GM18909 (cell line): ENCODE measurements at regions not wholly inside any gene's neighbourhood (a gene's known extent, or its start where the extent isn't known, plus 50 kb on each side); places are given as distances from the start of the nearest gene placed in this dataset.
"Not testable (repeated sequence)": the region's sequence is repeated elsewhere in the genome, so short reads cannot be mapped to it uniquely, and the experiment has no call there.

Source experiments
- ATAC-seq: cut with Tn5 transposase; IDR thresholded peaks from one replicate; pipeline ENCODE4 v1.9.1; 2021; ENCODE audit warnings: mild to moderate bottlenecking; ENCODE audit not compliant: unreplicated experiment, poor library complexity

- no peak for ATAC-seq
These were observed 183.3 kb upstream of the PIK3R1 start for GRCh38 chr5:68032216-68032762.

- no peak for ATAC-seq
These were observed 187.3 kb upstream of the PIK3R1 start for GRCh38 chr5:68028131-68028727.

GRCh38 chr5:68027519-68027918 is 188.0 kb upstream of the PIK3R1 start:
- ATAC-seq: no peak

- no peak for ATAC-seq
These were observed 189.3 kb upstream of the PIK3R1 start for GRCh38 chr5:68026092-68026885.

- no peak for ATAC-seq
These were observed 191.1 kb upstream of the PIK3R1 start for GRCh38 chr5:68024426-68024825.

GRCh38 chr5:68021916-68022315 is 193.6 kb upstream of the PIK3R1 start:
- ATAC-seq: no peak

GRCh38 chr5:68021227-68021626 is 194.3 kb upstream of the PIK3R1 start:
- ATAC-seq: no peak

- ATAC-seq: not testable (repeated sequence)
These were observed 195.0 kb upstream of the PIK3R1 start for GRCh38 chr5:68020461-68020969.

GRCh38 chr5:68015381-68016302 is 199.9 kb upstream of the PIK3R1 start:
- ATAC-seq: no peak

- ATAC-seq: no peak
These were observed 202.7 kb upstream of the PIK3R1 start for GRCh38 chr5:68012831-68013230.

- ATAC-seq: no peak
These were observed 203.1 kb upstream of the PIK3R1 start for GRCh38 chr5:68012429-68012828.

- ATAC-seq: no peak
These were observed 203.8 kb upstream of the PIK3R1 start for GRCh38 chr5:68011801-68012200.

- ATAC-seq: no peak
These were observed 204.2 kb upstream of the PIK3R1 start for GRCh38 chr5:68011259-68011760.

- ATAC-seq: no peak
These were observed 204.8 kb upstream of the PIK3R1 start for GRCh38 chr5:68010740-68011139.

GRCh38 chr5:68007451-68007850 is 208.1 kb upstream of the PIK3R1 start:
- no peak for ATAC-seq

- ATAC-seq: no peak
These were observed 212.7 kb upstream of the PIK3R1 start for GRCh38 chr5:68002836-68003235.

- no peak for ATAC-seq
These were observed 214.8 kb upstream of the PIK3R1 start for GRCh38 chr5:68000805-68001204.

- no peak for ATAC-seq
These were observed 216.2 kb upstream of the PIK3R1 start for GRCh38 chr5:67999391-67999790.

- ATAC-seq: no peak
These were observed 216.8 kb upstream of the PIK3R1 start for GRCh38 chr5:67998709-67999261.

- no peak for ATAC-seq
These were observed 217.6 kb upstream of the PIK3R1 start for GRCh38 chr5:67997892-67998457.
